Uterus (tissue), 2 donors: ENCODE measurements at regions not wholly inside any gene's neighbourhood (a gene's known extent, or its start where the extent isn't known, plus 50 kb on each side); places are given as distances from the start of the nearest gene placed in this dataset.

Experiments used
- POLR2A ChIP-seq, 2 donors: fragments of 450-650 bp; IDR thresholded peaks; one replicate each; pipeline ENCODE4 v1.6.1; 2016; ENCODE audit warnings: antibody characterized with exemption in 2 of 2, mild to moderate bottlenecking in 1 of 2, moderate library complexity in 1 of 2
- TF ChIP-seq, protein P1 (sequence below), 4 experiments: fragments of 200-600 bp in 2 of 4; fragments of 450-650 bp in 2 of 4; sonication (generic) in 2 of 4; IDR thresholded peaks; one replicate each; pipeline ENCODE4 v1.5.1; 2016 to 2019; ENCODE audit warnings: antibody characterized with exemption in 4 of 4, mild to moderate bottlenecking in 2 of 4, moderate library complexity in 1 of 4

DNA sequence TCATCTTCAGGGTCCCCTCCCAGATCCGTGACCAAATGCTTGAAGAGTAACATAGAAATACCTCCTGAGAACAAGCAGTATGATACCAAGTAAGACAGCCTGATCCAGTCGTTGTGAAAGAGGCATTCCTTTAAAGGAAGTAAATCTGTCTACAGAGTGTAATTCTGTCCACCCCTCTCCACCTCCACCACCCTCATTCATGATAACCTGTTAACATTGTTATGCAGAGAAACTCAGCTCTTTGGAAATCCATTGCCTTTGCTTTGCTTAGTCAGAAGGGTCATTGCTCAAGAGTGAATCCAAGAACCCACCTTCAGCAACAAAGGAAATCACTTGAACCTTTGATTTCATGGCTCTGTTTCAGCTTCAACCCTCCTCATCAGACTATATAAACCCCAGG is 155.6 kb downstream of the CYP26B1 start:
- TF ChIP-seq, protein P1, sequence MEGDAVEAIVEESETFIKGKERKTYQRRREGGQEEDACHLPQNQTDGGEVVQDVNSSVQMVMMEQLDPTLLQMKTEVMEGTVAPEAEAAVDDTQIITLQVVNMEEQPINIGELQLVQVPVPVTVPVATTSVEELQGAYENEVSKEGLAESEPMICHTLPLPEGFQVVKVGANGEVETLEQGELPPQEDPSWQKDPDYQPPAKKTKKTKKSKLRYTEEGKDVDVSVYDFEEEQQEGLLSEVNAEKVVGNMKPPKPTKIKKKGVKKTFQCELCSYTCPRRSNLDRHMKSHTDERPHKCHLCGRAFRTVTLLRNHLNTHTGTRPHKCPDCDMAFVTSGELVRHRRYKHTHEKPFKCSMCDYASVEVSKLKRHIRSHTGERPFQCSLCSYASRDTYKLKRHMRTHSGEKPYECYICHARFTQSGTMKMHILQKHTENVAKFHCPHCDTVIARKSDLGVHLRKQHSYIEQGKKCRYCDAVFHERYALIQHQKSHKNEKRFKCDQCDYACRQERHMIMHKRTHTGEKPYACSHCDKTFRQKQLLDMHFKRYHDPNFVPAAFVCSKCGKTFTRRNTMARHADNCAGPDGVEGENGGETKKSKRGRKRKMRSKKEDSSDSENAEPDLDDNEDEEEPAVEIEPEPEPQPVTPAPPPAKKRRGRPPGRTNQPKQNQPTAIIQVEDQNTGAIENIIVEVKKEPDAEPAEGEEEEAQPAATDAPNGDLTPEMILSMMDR (IDR thresholded peaks at IDR 0.05), result no peak
- TF ChIP-seq POLR2A (IDR thresholded peaks at IDR 0.05), result no peak
